ENCODE measurements at regions not wholly inside any gene's neighbourhood (a gene's known extent, or its start where the extent isn't known, plus 50 kb on each side); places are given as distances from the start of the nearest gene placed in this dataset.

DNA sequence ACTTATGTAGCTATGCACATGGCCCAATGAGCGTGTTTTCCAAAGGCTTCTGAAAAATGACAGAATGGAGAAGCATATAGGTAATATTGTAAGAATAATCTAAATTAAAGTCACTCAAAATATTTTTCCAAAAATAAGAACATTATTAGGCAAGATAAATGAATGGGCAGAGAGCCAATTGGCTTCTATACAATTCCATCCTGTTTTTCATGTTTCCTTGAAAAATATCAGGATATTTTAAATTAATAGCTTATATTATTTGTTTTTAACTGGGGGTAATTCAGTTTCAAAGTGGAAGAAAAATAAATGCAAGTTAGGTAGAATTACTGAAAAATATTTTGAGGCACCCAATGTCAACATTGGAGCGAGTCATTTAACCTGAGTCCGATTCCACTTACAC, 183.5 kb downstream of the PLK2 start:
- WGBS (ENCODE audit: insufficient coverage): no CpG with 5 or more reads among the region's 3 CpGs
- TF ChIP-seq, protein P1, sequence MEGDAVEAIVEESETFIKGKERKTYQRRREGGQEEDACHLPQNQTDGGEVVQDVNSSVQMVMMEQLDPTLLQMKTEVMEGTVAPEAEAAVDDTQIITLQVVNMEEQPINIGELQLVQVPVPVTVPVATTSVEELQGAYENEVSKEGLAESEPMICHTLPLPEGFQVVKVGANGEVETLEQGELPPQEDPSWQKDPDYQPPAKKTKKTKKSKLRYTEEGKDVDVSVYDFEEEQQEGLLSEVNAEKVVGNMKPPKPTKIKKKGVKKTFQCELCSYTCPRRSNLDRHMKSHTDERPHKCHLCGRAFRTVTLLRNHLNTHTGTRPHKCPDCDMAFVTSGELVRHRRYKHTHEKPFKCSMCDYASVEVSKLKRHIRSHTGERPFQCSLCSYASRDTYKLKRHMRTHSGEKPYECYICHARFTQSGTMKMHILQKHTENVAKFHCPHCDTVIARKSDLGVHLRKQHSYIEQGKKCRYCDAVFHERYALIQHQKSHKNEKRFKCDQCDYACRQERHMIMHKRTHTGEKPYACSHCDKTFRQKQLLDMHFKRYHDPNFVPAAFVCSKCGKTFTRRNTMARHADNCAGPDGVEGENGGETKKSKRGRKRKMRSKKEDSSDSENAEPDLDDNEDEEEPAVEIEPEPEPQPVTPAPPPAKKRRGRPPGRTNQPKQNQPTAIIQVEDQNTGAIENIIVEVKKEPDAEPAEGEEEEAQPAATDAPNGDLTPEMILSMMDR (IDR thresholded peaks at IDR 0.05): no peak
- intact Hi-C loops (cut with micrococcal nuclease): no loop called here
- H3K27me3 Mint-ChIP-seq (ENCODE audit: low read depth in 2 of 2): peaks cover 0 to 2% of the 10 kb centered on the region in 2 donors
- no peaks in the 10 kb centered on the region for H3K4me1 ChIP-seq (ENCODE audit: control insufficient read depth, insufficient read depth, low read length)
- H3K27me3 ChIP-seq (ENCODE audit: control insufficient read depth, insufficient read depth, low read length): no peaks in the 10 kb centered on the region
- no peaks in the 10 kb centered on the region for H3K36me3 Mint-ChIP-seq
- no peak for ATAC-seq
- DNase-seq: no peak
- no peak overlapping the region for H3K4me3 ChIP-seq (ENCODE audit: low read length)
- H3K27ac Mint-ChIP-seq: no peak overlapping the region
- no peak overlapping the region for H3K4me3 Mint-ChIP-seq
- no peaks in the 10 kb centered on the region for H3K9me3 ChIP-seq (ENCODE audit: control insufficient read depth, insufficient read depth, low read length)
- H3K4me1 Mint-ChIP-seq: no peaks in the 10 kb centered on the region
- no peaks in the 10 kb centered on the region for H3K36me3 ChIP-seq (ENCODE audit: control insufficient read depth, insufficient read depth, low read length)
- no peak overlapping the region for H3K27ac ChIP-seq (ENCODE audit: low read length)
- no peaks in the 10 kb centered on the region for H3K9me3 Mint-ChIP-seq

DNA sequence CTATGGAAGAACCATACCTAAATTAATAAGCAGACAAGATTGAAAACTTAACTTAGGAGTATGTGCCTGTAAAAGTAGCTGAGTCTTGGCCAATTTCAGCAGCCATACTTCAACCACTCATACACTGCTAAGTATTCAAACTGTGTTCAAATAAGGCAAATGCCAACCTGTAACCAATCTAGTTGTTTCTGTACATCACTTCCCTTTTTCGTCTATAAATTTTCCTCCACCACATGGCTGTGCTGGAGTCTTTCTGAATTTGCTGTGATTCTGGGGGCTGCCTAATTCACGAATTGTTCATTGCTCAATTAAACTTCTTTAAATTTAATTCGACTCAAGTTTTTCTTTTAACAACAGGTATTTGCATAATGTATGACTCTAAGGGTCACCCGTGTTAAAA, 184.4 kb downstream of the PLK2 start:
- TF ChIP-seq, protein P1 (IDR thresholded peaks at IDR 0.05): no peak
- H3K4me3 Mint-ChIP-seq: no peak overlapping the region
- 8% methylated on average over 2 of the region's 4 CpGs for WGBS (ENCODE audit: insufficient coverage)
- no peaks in the 10 kb centered on the region for H3K36me3 Mint-ChIP-seq
- no peaks in the 10 kb centered on the region for H3K4me1 ChIP-seq (ENCODE audit: control insufficient read depth, insufficient read depth, low read length)
- ATAC-seq (no peak), DNase-seq (no peak)
- H3K4me3 ChIP-seq (ENCODE audit: low read length): no peak overlapping the region
- no peaks in the 10 kb centered on the region for H3K36me3 ChIP-seq (ENCODE audit: control insufficient read depth, insufficient read depth, low read length)
- no peaks in the 10 kb centered on the region for H3K27me3 ChIP-seq (ENCODE audit: control insufficient read depth, insufficient read depth, low read length)
- H3K27me3 Mint-ChIP-seq (ENCODE audit: low read depth in 2 of 2): peaks cover 0 to 2% of the 10 kb centered on the region in 2 donors
- H3K27ac Mint-ChIP-seq: no peak overlapping the region
- intact Hi-C loops (cut with micrococcal nuclease): no loop called here
- no peaks in the 10 kb centered on the region for H3K4me1 Mint-ChIP-seq
- no peak overlapping the region for H3K27ac ChIP-seq (ENCODE audit: low read length)
- no peaks in the 10 kb centered on the region for H3K9me3 ChIP-seq (ENCODE audit: control insufficient read depth, insufficient read depth, low read length)
- no peaks in the 10 kb centered on the region for H3K9me3 Mint-ChIP-seq

DNA sequence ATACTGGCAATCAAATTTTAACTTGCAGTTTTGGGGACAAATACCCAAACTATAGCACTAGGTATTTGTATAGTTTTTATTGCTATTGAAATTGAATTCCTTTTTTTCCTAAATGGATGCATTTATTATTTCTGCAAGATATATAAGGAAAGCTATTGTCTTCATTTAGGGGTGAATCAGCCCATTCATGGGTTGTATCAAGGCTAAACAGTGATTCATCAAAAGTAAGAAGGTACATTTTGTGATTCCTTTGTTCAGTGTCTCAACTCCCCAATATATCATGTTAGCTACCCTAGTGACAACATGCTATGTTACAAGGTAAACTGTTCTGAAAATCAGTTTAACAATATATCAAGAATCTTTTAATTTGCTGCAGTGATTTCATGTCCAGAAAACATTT, 185.7 kb downstream of the PLK2 start:
- TF ChIP-seq, protein P1 (IDR thresholded peaks at IDR 0.05): no peak
- Mint-ChIP-seq H3K36me3 (no peaks in the 10 kb centered on the region), H3K4me1 (no peaks in the 10 kb centered on the region), H3K9me3 (no peaks in the 10 kb centered on the region), H3K27ac (no peak overlapping the region), H3K27me3 (ENCODE audit: low read depth in 2 of 2) (peaks cover 0 to 2% of the 10 kb centered on the region in 2 donors), H3K4me3 (no peak overlapping the region)
- H3K27me3 ChIP-seq (ENCODE audit: control insufficient read depth, insufficient read depth, low read length): no peaks in the 10 kb centered on the region
- H3K4me3 ChIP-seq (ENCODE audit: low read length): no peak overlapping the region
- no peaks in the 10 kb centered on the region for H3K4me1 ChIP-seq (ENCODE audit: control insufficient read depth, insufficient read depth, low read length)
- ATAC-seq (no peak), DNase-seq (no peak)
- no peak overlapping the region for H3K27ac ChIP-seq (ENCODE audit: low read length)
- no peaks in the 10 kb centered on the region for H3K36me3 ChIP-seq (ENCODE audit: control insufficient read depth, insufficient read depth, low read length)
- no peaks in the 10 kb centered on the region for H3K9me3 ChIP-seq (ENCODE audit: control insufficient read depth, insufficient read depth, low read length)
- intact Hi-C loops (cut with micrococcal nuclease): no loop called here

DNA sequence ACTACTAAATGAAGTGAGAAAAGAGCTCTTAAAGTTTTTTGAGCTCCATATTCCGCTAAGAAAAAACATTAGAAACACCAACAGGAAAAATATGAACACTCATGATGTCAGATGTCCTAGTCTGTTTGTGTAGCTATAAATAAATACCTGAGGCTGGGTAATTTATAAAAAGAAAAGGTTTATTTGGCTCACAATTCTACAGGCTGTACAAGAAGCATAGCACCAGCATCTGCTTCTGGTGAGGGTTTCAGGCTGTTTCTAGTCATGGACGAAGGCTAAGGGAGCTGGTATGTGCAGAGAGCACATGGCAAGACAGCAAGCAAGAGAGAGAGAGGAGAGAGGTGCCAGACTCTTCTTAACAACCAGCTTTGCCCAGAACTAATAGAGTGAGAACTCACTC, 186.2 kb downstream of the PLK2 start:
- intact Hi-C loops (cut with micrococcal nuclease): no loop called here
- H3K36me3 ChIP-seq (ENCODE audit: control insufficient read depth, insufficient read depth, low read length): no peaks in the 10 kb centered on the region
- H3K36me3 Mint-ChIP-seq: no peaks in the 10 kb centered on the region
- DNase-seq: no peak
- H3K9me3 ChIP-seq (ENCODE audit: control insufficient read depth, insufficient read depth, low read length): no peaks in the 10 kb centered on the region
- H3K27me3 ChIP-seq (ENCODE audit: control insufficient read depth, insufficient read depth, low read length): no peaks in the 10 kb centered on the region
- 43% methylated on average over 1 of the region's 2 CpGs for WGBS (ENCODE audit: insufficient coverage)
- H3K4me3 ChIP-seq (ENCODE audit: low read length): no peak overlapping the region
- H3K4me3 Mint-ChIP-seq: no peak overlapping the region
- peaks cover 0 to 2% of the 10 kb centered on the region in 2 donors for H3K9me3 Mint-ChIP-seq
- H3K27me3 Mint-ChIP-seq (ENCODE audit: low read depth in 2 of 2): peaks cover 0 to 2% of the 10 kb centered on the region in 2 donors
- no peak overlapping the region for H3K27ac ChIP-seq (ENCODE audit: low read length)
- H3K27ac Mint-ChIP-seq: no peak overlapping the region
- H3K4me1 ChIP-seq (ENCODE audit: control insufficient read depth, insufficient read depth, low read length): no peaks in the 10 kb centered on the region
- ATAC-seq: no peak
- TF ChIP-seq, protein P1 (IDR thresholded peaks at IDR 0.05): no peak
- no peaks in the 10 kb centered on the region for H3K4me1 Mint-ChIP-seq
